GM18907 (cell line): ENCODE measurements at regions not wholly inside any gene's neighbourhood (a gene's known extent, or its start where the extent isn't known, plus 50 kb on each side); places are given as distances from the start of the nearest gene placed in this dataset.
"Not testable (repeated sequence)": the region's sequence is repeated elsewhere in the genome, so short reads cannot be mapped to it uniquely, and the experiment has no call there.

Experiments
- ATAC-seq: cut with Tn5 transposase; IDR thresholded peaks from one replicate; pipeline ENCODE4 v1.9.1; 2021; ENCODE audit warnings: mild to moderate bottlenecking, moderate library complexity; ENCODE audit not compliant: unreplicated experiment

- no peak for ATAC-seq
These were observed 416.5 kb upstream of the ZEB2 start for GRCh38 chr2:144936442-144936841.

- no peak for ATAC-seq
These were observed 415.8 kb upstream of the ZEB2 start for GRCh38 chr2:144935736-144936135.

- no peak for ATAC-seq
These were observed 415.3 kb upstream of the ZEB2 start for GRCh38 chr2:144935191-144935590.

GRCh38 chr2:144931960-144932359 is 412.0 kb upstream of the ZEB2 start:
- ATAC-seq, result no peak

GRCh38 chr2:144931480-144931879 is 411.6 kb upstream of the ZEB2 start:
- no peak for ATAC-seq

- no peak for ATAC-seq
These were observed 407.5 kb upstream of the ZEB2 start for GRCh38 chr2:144927429-144927828.

- ATAC-seq, result no peak
These were observed 406.0 kb upstream of the ZEB2 start for GRCh38 chr2:144925886-144926285.

- ATAC-seq, result no peak
These were observed 404.9 kb upstream of the ZEB2 start for GRCh38 chr2:144924827-144925226.

GRCh38 chr2:144922519-144922918 is 402.6 kb upstream of the ZEB2 start:
- ATAC-seq, result no peak

- no peak for ATAC-seq
These were observed 401.0 kb upstream of the ZEB2 start for GRCh38 chr2:144920755-144921530.

GRCh38 chr2:144914622-144915318 is 394.9 kb upstream of the ZEB2 start:
- no peak for ATAC-seq

GRCh38 chr2:144914113-144914512 is 394.2 kb upstream of the ZEB2 start:
- no peak for ATAC-seq

- no peak for ATAC-seq
These were observed 392.3 kb upstream of the ZEB2 start for GRCh38 chr2:144912206-144912605.

- no peak for ATAC-seq
These were observed 386.0 kb upstream of the ZEB2 start for GRCh38 chr2:144905956-144906355.

- ATAC-seq, result no peak
These were observed 384.7 kb upstream of the ZEB2 start for GRCh38 chr2:144904612-144905011.

- ATAC-seq, result not testable (repeated sequence)
These were observed 383.1 kb upstream of the ZEB2 start for GRCh38 chr2:144903045-144903444.

- not testable (repeated sequence) for ATAC-seq
These were observed 381.5 kb upstream of the ZEB2 start for GRCh38 chr2:144901386-144901785.

- no peak for ATAC-seq
These were observed 376.4 kb upstream of the ZEB2 start for GRCh38 chr2:144896341-144896740.

GRCh38 chr2:144894612-144895599 is 375.0 kb upstream of the ZEB2 start:
- no peak for ATAC-seq

- ATAC-seq, result no peak
These were observed 373.5 kb upstream of the ZEB2 start for GRCh38 chr2:144893464-144893863.

GRCh38 chr2:144890828-144891227 is 370.9 kb upstream of the ZEB2 start:
- no peak for ATAC-seq
